T47D (cell line): ENCODE measurements at regions not wholly inside any gene's neighbourhood (a gene's known extent, or its start where the extent isn't known, plus 50 kb on each side); places are given as distances from the start of the nearest gene placed in this dataset.

Experiments
- DNase-seq, 2 experiments: peaks; one replicate each; pipeline versions ENCODE4 v3.0.0 to v3.0.0-alpha.2; 2011 to 2012; ENCODE audit warnings: low read depth in 1 of 2, low spot score in 1 of 2
- JUND ChIP-seq: IDR thresholded peaks from 2 replicates; pipeline ENCODE4 v1.6.1; 2012; ENCODE audit warnings: low read depth
- in situ Hi-C: cut with HindIII; loops from 2 replicates; pipeline ENCODE4 v1.10.0; 2016; ENCODE audit warnings: low sequenced_read_pairs, low pct_unique_long_range_greater_than_20kb

GRCh38 chr5:112018846-112019245 is 261.9 kb upstream of the NREP start:
- TF ChIP-seq JUND, result no peak
- DNase-seq, result no peak
- in situ Hi-C loops, result no loop called here

GRCh38 chr5:112016980-112017379 is 260.0 kb upstream of the NREP start:
- no peak for TF ChIP-seq JUND
- in situ Hi-C loops, result no loop called here
- no peak for DNase-seq

- TF ChIP-seq JUND, result no peak
- DNase-seq, result no peak
- in situ Hi-C loops, result no loop called here
These were observed 257.9 kb upstream of the NREP start for GRCh38 chr5:112014783-112015395.

DNA sequence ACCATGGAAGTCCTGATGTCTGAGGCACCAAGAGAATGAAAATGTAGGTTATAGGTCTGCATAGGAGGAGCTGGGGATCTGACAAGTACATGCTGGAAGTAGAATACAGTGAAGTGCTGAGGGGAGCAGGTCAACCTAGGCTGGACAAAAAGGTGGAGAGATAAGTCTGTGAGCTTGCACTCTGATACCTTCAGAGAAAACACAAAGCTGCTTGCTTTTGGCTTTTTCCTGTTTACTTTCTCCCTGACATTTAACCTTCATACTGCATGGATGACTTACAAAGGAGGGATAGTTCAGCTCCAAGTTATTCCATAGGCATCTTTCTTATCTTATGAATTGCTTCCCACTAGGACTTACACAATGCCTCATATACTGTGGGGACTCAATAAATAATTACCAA is 256.7 kb upstream of the NREP start:
- no peak for DNase-seq

DNA sequence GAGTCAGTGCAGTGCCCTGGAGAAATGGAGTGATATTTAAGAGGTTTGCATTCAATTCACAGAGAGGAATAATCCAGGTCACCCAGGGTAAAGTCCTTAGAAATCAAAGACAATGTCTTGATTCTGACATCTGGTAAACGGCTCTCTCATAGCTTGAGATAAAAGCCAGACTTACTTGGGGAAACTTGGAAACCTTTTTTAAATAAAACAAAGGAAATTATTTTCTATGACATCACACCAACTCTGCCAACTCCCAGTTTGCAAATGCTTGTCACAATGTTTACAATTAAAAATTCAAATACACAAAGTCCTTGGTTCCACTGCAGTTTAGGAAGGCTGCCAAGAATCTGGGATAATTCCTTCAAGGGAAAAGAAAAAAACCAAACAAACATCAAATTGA is 255.1 kb upstream of the NREP start:
- peak in 1 of 2 experiments; percentile 16 for DNase-seq

More for the DNA sequence above, 256.7 kb upstream of the NREP start:
- in situ Hi-C loops, result no loop called here
- no peak for TF ChIP-seq JUND

GRCh38 chr5:112010475-112010874 is 253.5 kb upstream of the NREP start:
- in situ Hi-C loops, result no loop called here
- no peak for TF ChIP-seq JUND
- DNase-seq, result no peak

More for the DNA sequence above, 255.1 kb upstream of the NREP start:
- in situ Hi-C loops, result no loop called here
- no peak for TF ChIP-seq JUND

GRCh38 chr5:112006721-112007120 is 249.7 kb upstream of the NREP start:
- DNase-seq, result no peak
- no peak for TF ChIP-seq JUND
- in situ Hi-C loops, result no loop called here

DNA sequence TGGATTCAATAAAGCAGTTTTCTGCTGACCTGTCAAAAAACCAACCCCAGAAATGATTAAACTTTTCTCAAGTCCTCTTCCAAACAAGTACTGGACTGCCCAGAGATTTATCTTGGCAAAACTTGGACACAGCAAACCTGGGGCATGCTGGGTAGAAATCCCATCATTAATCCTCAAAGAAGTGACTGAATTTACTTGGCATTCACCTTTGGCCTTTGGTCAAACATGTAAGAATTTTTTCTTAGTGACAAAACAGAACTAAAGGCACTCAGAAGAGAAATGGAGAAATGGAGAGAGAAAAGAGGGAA is 248.6 kb upstream of the NREP start:
- peak in 1 of 2 experiments; percentile 10 for DNase-seq
- TF ChIP-seq JUND, result no peak
- in situ Hi-C loops, result no loop called here

- DNase-seq, result no peak
- in situ Hi-C loops, result no loop called here
These were observed 248.1 kb upstream of the NREP start for GRCh38 chr5:112004867-112005622.

GRCh38 chr5:112002376-112002775 is 245.4 kb upstream of the NREP start:
- in situ Hi-C loops, result no loop called here
- DNase-seq, result no peak
- TF ChIP-seq JUND, result no peak

More at GRCh38 chr5:112004867-112005622, 248.1 kb upstream of the NREP start:
- no peak for TF ChIP-seq JUND

DNA sequence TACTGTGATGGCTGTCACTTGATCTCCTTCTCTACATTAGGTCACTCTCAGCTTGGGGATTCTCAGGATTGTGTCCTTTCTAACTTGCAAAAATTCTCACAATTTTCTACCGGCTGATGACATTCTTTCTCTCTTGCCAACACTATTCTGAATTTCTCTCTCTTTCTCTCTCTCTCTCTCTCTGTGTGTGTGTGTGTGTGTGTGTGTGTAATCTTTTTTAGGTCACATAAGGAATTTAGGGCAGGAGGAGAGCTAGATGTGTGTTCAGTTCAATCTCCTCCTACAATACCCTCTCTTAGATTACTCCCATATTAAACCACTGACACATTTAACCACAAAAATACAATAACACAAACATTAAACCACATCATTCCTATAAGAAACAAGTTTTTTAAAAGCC is 242.3 kb upstream of the NREP start:
- in situ Hi-C loops, result no loop called here

DNA sequence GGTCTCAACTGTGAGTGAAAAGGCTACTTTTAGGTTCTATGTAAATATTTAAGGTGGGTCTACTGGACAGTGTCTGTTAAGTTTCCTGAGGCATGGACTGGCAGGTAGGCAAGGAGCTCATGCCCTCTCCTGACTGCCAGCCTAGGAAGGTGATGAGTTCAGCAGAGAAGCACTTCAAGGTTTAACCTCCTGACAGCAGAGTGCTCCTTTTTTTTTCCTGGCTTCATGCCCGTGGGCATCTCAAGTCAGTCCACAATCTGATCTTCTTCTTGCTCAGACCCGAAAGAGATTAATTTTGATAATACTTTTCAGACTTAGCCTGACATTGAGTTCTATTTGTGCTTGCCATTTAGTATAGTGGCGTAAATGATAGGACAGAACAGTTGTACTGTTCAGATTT is 241.9 kb upstream of the NREP start:
- in situ Hi-C loops, result no loop called here
- no peak for DNase-seq
- TF ChIP-seq JUND, result no peak

More for the DNA sequence above, 242.3 kb upstream of the NREP start:
- DNase-seq, result no peak
- TF ChIP-seq JUND, result no peak

DNA sequence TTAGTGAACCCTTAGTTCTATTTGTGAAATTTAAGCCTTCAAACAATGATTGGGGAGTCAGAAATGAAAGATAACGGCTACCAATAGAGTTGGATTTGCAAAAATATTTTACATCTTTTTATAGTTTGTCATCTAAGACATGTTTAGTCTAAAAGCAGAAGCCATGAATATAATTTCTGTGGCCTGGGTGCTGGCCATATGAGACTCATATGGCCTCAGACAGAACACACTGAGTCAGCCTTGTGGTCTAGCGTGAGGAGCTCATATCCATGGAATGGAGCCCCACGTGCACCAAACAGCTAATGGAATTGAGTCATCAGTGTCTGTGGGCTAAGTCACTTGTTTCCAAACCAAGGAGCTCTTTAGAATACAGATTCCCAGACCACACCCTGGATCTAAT is 240.7 kb upstream of the NREP start:
- in situ Hi-C loops, result no loop called here
- DNase-seq, result no peak

More for the DNA sequence above, 240.7 kb upstream of the NREP start:
- no peak for TF ChIP-seq JUND
